Calu3 (cell line): ENCODE measurements at regions not wholly inside any gene's neighbourhood (a gene's known extent, or its start where the extent isn't known, plus 50 kb on each side); places are given as distances from the start of the nearest gene placed in this dataset.
"Not testable (repeated sequence)": the region's sequence is repeated elsewhere in the genome, so short reads cannot be mapped to it uniquely, and the experiment has no call there.

Experiments
- BruUV-seq: library from RNA; stranded (reverse); fragments of 400-500 nt; replicated peaks from 2 replicates; lab custom pipeline; 2021; lab: Mats Ljungman, UMichigan
- CTCF ChIA-PET: fragments of 300-600 bp; sonication (Branson Sonifier 250); formaldehyde crosslinking; loops from one replicate; lab custom pipeline; 2022; ENCODE audit warnings: antibody characterized with exemption; lab: Charles Lee
- DNase-seq: peaks from one replicate; pipeline ENCODE4 v3.0.0; 2022
- H3K27ac Mint-ChIP-seq: one replicate; pipeline ENCODE4 v1.8.0; 2022; ENCODE audit warnings: mixed read lengths; ENCODE audit not compliant: unreplicated experiment
- H3K27me3 Mint-ChIP-seq: one replicate; pipeline ENCODE4 v1.8.0; 2022; ENCODE audit warnings: mixed read lengths; ENCODE audit not compliant: unreplicated experiment
- H3K36me3 Mint-ChIP-seq: one replicate; pipeline ENCODE4 v1.8.0; 2022; ENCODE audit warnings: mild to moderate bottlenecking, moderate library complexity, mixed read lengths; ENCODE audit not compliant: insufficient read depth, unreplicated experiment
- H3K4me1 Mint-ChIP-seq: one replicate; pipeline ENCODE4 v1.8.0; 2022; ENCODE audit warnings: mild to moderate bottlenecking, low read depth, mixed read lengths; ENCODE audit not compliant: unreplicated experiment
- H3K4me3 Mint-ChIP-seq: one replicate; pipeline ENCODE4 v1.8.0; 2022; ENCODE audit warnings: mild to moderate bottlenecking, low read depth, moderate library complexity, mixed read lengths; ENCODE audit not compliant: unreplicated experiment
- H3K9me3 Mint-ChIP-seq: one replicate; pipeline ENCODE4 v1.8.0; 2022; ENCODE audit warnings: low read depth, mixed read lengths; ENCODE audit not compliant: unreplicated experiment
- intact Hi-C: fragments of 100-400 bp; cut with micrococcal nuclease; formaldehyde crosslinking; loops from one replicate; pipeline ENCODE4 v1.10.0; 2022; ENCODE audit not compliant: unreplicated experiment
- TF ChIP-seq, protein P1 (sequence below): fragments of 200-600 bp; IDR thresholded peaks from one replicate; pipeline ENCODE4 v1.8.0; 2022; ENCODE audit warnings: antibody characterized with exemption; ENCODE audit not compliant: unreplicated experiment

DNA sequence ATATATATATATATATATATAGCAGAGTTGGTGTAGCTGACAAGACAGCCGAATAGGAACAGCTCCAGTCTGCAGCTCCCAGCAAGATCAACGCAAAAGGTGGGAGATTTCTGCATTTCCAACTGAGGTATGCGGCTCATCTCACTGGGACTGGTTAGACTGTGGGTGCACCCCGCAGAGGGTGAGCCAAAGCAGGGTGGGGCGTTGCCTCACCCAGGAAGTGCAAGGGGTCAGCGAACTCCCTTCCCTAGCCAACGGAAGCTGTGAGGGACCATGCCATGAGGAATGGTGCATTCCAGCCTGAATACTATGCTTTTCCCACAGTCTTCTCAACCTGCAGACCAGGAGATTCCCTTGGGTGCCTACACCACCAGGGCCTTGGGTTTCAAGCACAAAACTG lies 81.7 kb upstream of the ST3GAL6 start:
- DNase-seq: no peak
- intact Hi-C loops: no loop called here
- Mint-ChIP-seq H3K4me1 (peaks cover 7% of the 10 kb centered on the region), H3K27me3 (no peaks in the 10 kb centered on the region), H3K27ac (no peak overlapping the region), H3K9me3 (peaks cover 4% of the 10 kb centered on the region), H3K4me3 (no peak overlapping the region), H3K36me3 (no peaks in the 10 kb centered on the region)
- CTCF ChIA-PET: no interaction called here
- TF ChIP-seq, protein P1, sequence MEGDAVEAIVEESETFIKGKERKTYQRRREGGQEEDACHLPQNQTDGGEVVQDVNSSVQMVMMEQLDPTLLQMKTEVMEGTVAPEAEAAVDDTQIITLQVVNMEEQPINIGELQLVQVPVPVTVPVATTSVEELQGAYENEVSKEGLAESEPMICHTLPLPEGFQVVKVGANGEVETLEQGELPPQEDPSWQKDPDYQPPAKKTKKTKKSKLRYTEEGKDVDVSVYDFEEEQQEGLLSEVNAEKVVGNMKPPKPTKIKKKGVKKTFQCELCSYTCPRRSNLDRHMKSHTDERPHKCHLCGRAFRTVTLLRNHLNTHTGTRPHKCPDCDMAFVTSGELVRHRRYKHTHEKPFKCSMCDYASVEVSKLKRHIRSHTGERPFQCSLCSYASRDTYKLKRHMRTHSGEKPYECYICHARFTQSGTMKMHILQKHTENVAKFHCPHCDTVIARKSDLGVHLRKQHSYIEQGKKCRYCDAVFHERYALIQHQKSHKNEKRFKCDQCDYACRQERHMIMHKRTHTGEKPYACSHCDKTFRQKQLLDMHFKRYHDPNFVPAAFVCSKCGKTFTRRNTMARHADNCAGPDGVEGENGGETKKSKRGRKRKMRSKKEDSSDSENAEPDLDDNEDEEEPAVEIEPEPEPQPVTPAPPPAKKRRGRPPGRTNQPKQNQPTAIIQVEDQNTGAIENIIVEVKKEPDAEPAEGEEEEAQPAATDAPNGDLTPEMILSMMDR: no peak
- BruUV-seq: no TSS peak

DNA sequence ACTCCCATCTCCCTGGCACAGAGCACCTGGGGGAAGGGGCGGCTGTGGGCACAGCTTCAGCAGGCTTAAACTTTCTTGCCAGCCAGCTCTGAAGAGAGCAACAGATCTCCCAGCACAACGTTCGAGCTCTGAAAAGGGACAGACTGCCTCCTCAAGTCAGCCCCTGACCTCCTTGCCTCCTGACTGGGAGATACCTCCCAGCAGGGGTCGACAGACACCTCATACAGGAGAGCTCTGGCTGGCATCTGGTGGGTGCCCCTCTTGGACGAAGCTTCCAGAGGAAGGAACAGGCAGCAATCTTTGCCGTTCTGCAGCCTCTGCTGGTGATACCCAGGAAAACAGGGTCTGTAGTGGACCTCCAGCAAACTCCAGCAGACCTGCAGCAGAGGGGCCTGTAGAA lies 80.7 kb upstream of the ST3GAL6 start:
- CTCF ChIA-PET, H3K4me3 Mint-ChIP-seq, H3K36me3 Mint-ChIP-seq, H3K9me3 Mint-ChIP-seq, BruUV-seq, DNase-seq, H3K27ac Mint-ChIP-seq, H3K27me3 Mint-ChIP-seq, H3K4me1 Mint-ChIP-seq, intact Hi-C loops: not testable (repeated sequence)

DNA sequence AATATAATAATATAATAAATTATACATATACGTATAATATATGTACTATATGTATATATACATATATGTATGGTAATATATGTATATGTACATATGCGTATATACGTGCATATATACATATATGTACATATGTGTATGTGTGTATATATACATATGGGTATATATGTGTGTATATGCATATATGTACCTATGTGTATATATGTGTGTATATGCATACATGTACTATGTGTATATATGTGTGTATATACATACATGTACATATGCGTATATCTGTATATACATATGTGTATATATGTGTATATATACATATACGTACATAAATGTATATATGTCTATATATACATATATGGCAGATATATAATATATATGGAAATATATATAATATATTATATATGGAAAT lies 74.8 kb upstream of the ST3GAL6 start:
- no TSS peak for BruUV-seq
- Mint-ChIP-seq H3K9me3 (peaks cover 9% of the 10 kb centered on the region), H3K27ac (no peak overlapping the region), H3K4me1 (peaks cover 7% of the 10 kb centered on the region), H3K36me3 (no peaks in the 10 kb centered on the region), H3K27me3 (no peaks in the 10 kb centered on the region), H3K4me3 (no peak overlapping the region)
- DNase-seq: no peak
- intact Hi-C loops: no loop called here
- CTCF ChIA-PET: no interaction called here
- TF ChIP-seq, protein P1: no peak

DNA sequence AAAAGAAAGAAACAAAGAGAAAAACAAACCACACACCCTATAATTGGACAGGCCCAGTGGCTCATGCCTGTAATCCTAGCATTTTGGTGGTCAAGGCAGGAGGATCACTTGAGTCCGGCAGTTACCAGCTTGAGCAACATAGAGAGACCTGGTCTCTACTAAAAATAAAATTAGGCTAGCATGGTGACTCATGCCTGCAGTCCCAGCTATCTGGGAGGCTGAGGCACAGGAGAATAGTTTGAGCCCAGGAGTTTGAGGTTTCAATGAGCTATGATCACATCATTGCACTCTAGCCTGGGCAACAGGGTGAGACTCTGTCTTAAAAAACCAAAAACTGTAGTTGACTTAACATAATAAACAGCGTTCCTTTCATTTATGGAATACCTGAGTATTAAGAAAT lies 72.3 kb upstream of the ST3GAL6 start:
- Mint-ChIP-seq H3K27me3 (no peaks in the 10 kb centered on the region), H3K36me3 (no peaks in the 10 kb centered on the region), H3K4me1 (no peaks in the 10 kb centered on the region), H3K4me3 (no peak overlapping the region), H3K27ac (no peak overlapping the region), H3K9me3 (peaks cover 5% of the 10 kb centered on the region)
- CTCF ChIA-PET: no interaction called here
- intact Hi-C loops: no loop called here
- no peak for DNase-seq
- BruUV-seq: no TSS peak
- TF ChIP-seq, protein P1: no peak

DNA sequence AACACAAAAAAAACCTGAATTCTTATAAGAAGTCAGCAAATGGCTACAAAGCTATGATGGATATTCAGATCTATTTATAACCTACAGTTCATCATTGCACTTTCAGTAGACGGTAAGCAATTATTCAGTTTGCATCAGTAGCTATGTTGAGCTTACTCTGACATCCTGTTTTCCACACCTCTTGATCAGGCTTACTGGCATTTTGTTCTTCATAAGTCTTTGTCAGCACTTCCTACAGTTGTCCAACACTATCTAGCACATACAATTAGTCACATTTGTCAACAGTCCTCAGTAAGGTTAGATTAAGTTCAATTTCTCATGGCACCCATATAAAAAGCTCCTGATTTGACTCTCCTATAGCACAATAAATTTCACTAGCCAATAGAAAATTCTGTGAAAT lies 71.2 kb upstream of the ST3GAL6 start:
- BruUV-seq: no TSS peak
- H3K27ac Mint-ChIP-seq: no peak overlapping the region
- H3K4me3 Mint-ChIP-seq: no peak overlapping the region
- peaks cover 3% of the 10 kb centered on the region for H3K9me3 Mint-ChIP-seq
- H3K27me3 Mint-ChIP-seq: no peaks in the 10 kb centered on the region
- intact Hi-C loops: no loop called here
- DNase-seq: no peak
- H3K36me3 Mint-ChIP-seq: no peaks in the 10 kb centered on the region
- H3K4me1 Mint-ChIP-seq: no peaks in the 10 kb centered on the region
- CTCF ChIA-PET: no interaction called here
- TF ChIP-seq, protein P1: no peak
